Endothelial cell of umbilical vein (primary cell): ENCODE measurements at regions not wholly inside any gene's neighbourhood (a gene's known extent, or its start where the extent isn't known, plus 50 kb on each side); places are given as distances from the start of the nearest gene placed in this dataset.

Experiments used
- BruUV-seq: library from RNA; stranded (reverse); fragments of 400-500 nt; replicated peaks from 2 replicates; lab custom pipeline; 2021; lab: Mats Ljungman, UMichigan
- CTCF ChIA-PET: fragments of 300-600, 350-600 bp; sonication (Branson Sonifier 250); formaldehyde crosslinking; loops from one replicate; lab custom pipeline; 2021; ENCODE audit warnings: antibody characterized with exemption, inconsistent platforms; lab: Charles Lee
- POLR2A ChIA-PET: fragments of 300-600, 350-600 bp; sonication (Branson Sonifier 250); formaldehyde crosslinking; loops from one replicate; lab custom pipeline; 2021; ENCODE audit warnings: antibody characterized with exemption, inconsistent platforms; lab: Charles Lee
- DNase-seq: peaks from one replicate; pipeline ENCODE4 v3.0.0-alpha.2; 2011; ENCODE audit warnings: low read depth, low spot score
- FAIRE-seq: peaks from 2 replicates; lab custom pipeline; 2011; peaks lifted over from hg19 to GRCh38; lab: Jason Lieb, UNC
- H2AFZ ChIP-seq: 2 replicates; pipeline ENCODE4 v1.6.0; 2012; ENCODE audit warnings: low read depth, low read length, control low read depth, inconsistent platforms
- H3K27ac ChIP-seq: 2 replicates; pipeline ENCODE4 v1.5.1; 2011; ENCODE audit warnings: low read depth, mild to moderate bottlenecking, control low read depth, low read length, moderate library complexity; ENCODE audit not compliant: insufficient read depth
- H3K27me3 ChIP-seq, 2 experiments: 2 replicates each; pipeline versions ENCODE4 v1.6.0 to v1.6.1; 2011; ENCODE audit warnings: low read length in 2 of 2, mixed read lengths in 1 of 2; ENCODE audit not compliant: control insufficient read depth in 2 of 2, insufficient read depth in 2 of 2
- H3K36me3 ChIP-seq, 2 experiments: 2 replicates in 1 of 2; 3 replicates in 1 of 2; pipeline ENCODE4 v1.5.1; 2011; ENCODE audit warnings: low read length in 2 of 2, mild to moderate bottlenecking in 1 of 2, moderate library complexity in 1 of 2; ENCODE audit not compliant: control insufficient read depth in 2 of 2, insufficient read depth in 2 of 2; ENCODE audit errors: extremely low read depth in 1 of 2
- H3K4me1 ChIP-seq: 3 replicates; pipeline ENCODE4 v1.5.1; 2011; ENCODE audit warnings: mild to moderate bottlenecking, low read length; ENCODE audit not compliant: control insufficient read depth, insufficient read depth; ENCODE audit errors: extremely low read depth
- H3K4me2 ChIP-seq: 2 replicates; pipeline ENCODE4 v1.6.1; 2011; ENCODE audit warnings: low read length, control low read depth, mixed read lengths; ENCODE audit not compliant: insufficient read depth
- H3K4me3 ChIP-seq, 3 experiments: fragments of 200-600 bp in 1 of 3; sonication (generic), shearing (Covaris generic) in 1 of 3; replicated peaks in 1 of 3; 2 replicates each; pipeline ENCODE4 v1.5.1; 2011 to 2016; ENCODE audit warnings: control low read depth in 3 of 3, low read length in 3 of 3, mild to moderate bottlenecking in 2 of 3, inconsistent platforms in 1 of 3, low read depth in 1 of 3, moderate library complexity in 1 of 3; ENCODE audit not compliant: insufficient read depth in 1 of 3
- H3K79me2 ChIP-seq: 2 replicates; pipeline ENCODE4 v1.6.0; 2012; ENCODE audit warnings: low read length, inconsistent platforms; ENCODE audit not compliant: control insufficient read depth, insufficient read depth
- H3K9ac ChIP-seq: replicated peaks from 2 replicates; pipeline ENCODE3; 2011; ENCODE audit warnings: low read length, control low read depth; ENCODE audit not compliant: insufficient read depth; ENCODE audit errors: extremely low read depth
- H3K9me1 ChIP-seq: replicated peaks from 3 replicates; pipeline ENCODE4 v1.6.0; 2011; ENCODE audit warnings: mild to moderate bottlenecking, low read length; ENCODE audit not compliant: control insufficient read depth, insufficient read depth; ENCODE audit errors: extremely low read depth
- H3K9me3 ChIP-seq: replicated peaks from 2 replicates; pipeline ENCODE4 v1.5.1; 2012; ENCODE audit warnings: low read length, inconsistent platforms; ENCODE audit not compliant: control insufficient read depth, insufficient read depth
- H4K20me1 ChIP-seq: replicated peaks from 2 replicates; pipeline ENCODE3; 2011; ENCODE audit warnings: mild to moderate bottlenecking, low read length; ENCODE audit not compliant: control insufficient read depth, insufficient read depth; ENCODE audit errors: extremely low read depth
- CTCF ChIP-seq, 2 donors: IDR thresholded peaks; 1 replicate in 1 of 2; 2 replicates in 1 of 2; pipeline ENCODE4 v1.5.1; 2011; ENCODE audit warnings: low read length in 2 of 2, mild to moderate bottlenecking in 2 of 2, moderate library complexity in 2 of 2, control low read depth in 1 of 2, inconsistent platforms in 1 of 2, low read depth in 1 of 2; ENCODE audit not compliant: insufficient read depth in 1 of 2; ENCODE audit errors: extremely low read depth in 1 of 2
- EZH2 ChIP-seq: IDR thresholded peaks from 2 replicates; pipeline ENCODE4 v1.6.1; 2012; ENCODE audit warnings: borderline replicate concordance, low read depth, mild to moderate bottlenecking, moderate library complexity, low read length, inconsistent platforms; ENCODE audit not compliant: severe bottlenecking
- FOS ChIP-seq: IDR thresholded peaks from 2 replicates; pipeline ENCODE4 v1.6.1; 2011; ENCODE audit warnings: mild to moderate bottlenecking, low read length, moderate library complexity, borderline replicate concordance; ENCODE audit not compliant: insufficient read depth
- GATA2 ChIP-seq: IDR thresholded peaks from 2 replicates; pipeline ENCODE4 v1.7.0; 2011; ENCODE audit warnings: low read depth, mild to moderate bottlenecking, moderate library complexity, mixed read lengths, low read length; ENCODE audit not compliant: insufficient read length, insufficient read depth
- JUN ChIP-seq: IDR thresholded peaks from 2 replicates; pipeline ENCODE4 v1.6.1; 2011; ENCODE audit warnings: borderline replicate concordance, low read depth; ENCODE audit not compliant: insufficient read length, insufficient read depth
- MAX ChIP-seq: IDR thresholded peaks from 2 replicates; pipeline ENCODE4 v1.6.1; 2011; ENCODE audit not compliant: insufficient read depth, insufficient read length
- MYC ChIP-seq: IDR thresholded peaks from one replicate; pipeline ENCODE4 v1.6.1; 2011; ENCODE audit warnings: mild to moderate bottlenecking, low read depth, low read length
- POLR2A ChIP-seq: IDR thresholded peaks from 2 replicates; pipeline ENCODE4 v1.6.1; 2012; ENCODE audit warnings: low read depth, mild to moderate bottlenecking, control low read depth, low read length
- POLR2AphosphoS5 ChIP-seq: IDR thresholded peaks from 2 replicates; pipeline ENCODE4 v1.6.1; 2012; ENCODE audit warnings: low read depth, mild to moderate bottlenecking, control low read depth, low read length, moderate library complexity; ENCODE audit not compliant: insufficient read depth
- dilution Hi-C: fragments of 300-500 bp; cut with MboI; formaldehyde crosslinking; loops from one replicate; pipeline ENCODE4 v1.15.0; 2019; ENCODE audit warnings: low sequenced_read_pairs; ENCODE audit not compliant: extremely low pct_ligation_motif_present
- intact Hi-C: fragments of 100-400 bp; cut with micrococcal nuclease; formaldehyde crosslinking; loops from one replicate; pipeline ENCODE4 v1.10.0; 2022

GRCh38 chr20:56163806-56164205 is 84.7 kb upstream of the MC3R start:
- Histone ChIP-seq H3K9me3 (no peaks in the 10 kb centered on the region), H3K36me3 (no peaks in the 10 kb centered on the region), H3K27ac (no peak overlapping the region), H3K9me1 (no peaks in the 10 kb centered on the region), H3K27me3 (no peaks in the 10 kb centered on the region), H4K20me1 (no peaks in the 10 kb centered on the region), H3K4me1 (no peaks in the 10 kb centered on the region), H3K9ac (no peak overlapping the region), H2AFZ (no peak overlapping the region), H3K79me2 (no peaks in the 10 kb centered on the region), H3K4me3 (no peak overlapping the region), H3K4me2 (no peak overlapping the region)
- ChIA-PET CTCF (interaction anchor here (0.6 kb wide), 1 partner anchor 19 kb away, joined by 3 read pairs; no protein-coding TSS in a partner anchor), POLR2A (no interaction called here)
- TF ChIP-seq CTCF (IDR thresholded peaks at IDR 0.05; ENCODE audit: extremely low read depth in 1 of 2, insufficient read depth in 1 of 2, low read depth in 1 of 2, low read length in 2 of 2) (no peak), MYC (no peak), MAX (no peak), JUN (no peak), FOS (no peak), POLR2A (no peak), GATA2 (no peak), POLR2AphosphoS5 (no peak), EZH2 (no peak)
- BruUV-seq, result no TSS peak
- intact Hi-C loops, result no loop called here
- no peak for FAIRE-seq
- dilution Hi-C loops, result no loop called here
- no peak for DNase-seq
